NB4 (cell line): ENCODE measurements at regions not wholly inside any gene's neighbourhood (a gene's known extent, or its start where the extent isn't known, plus 50 kb on each side); places are given as distances from the start of the nearest gene placed in this dataset.
"Not testable (repeated sequence)": the region's sequence is repeated elsewhere in the genome, so short reads cannot be mapped to it uniquely, and the experiment has no call there.

ENCODE experiments used
- DNase-seq: peaks from one replicate; pipeline ENCODE4 v3.0.0; 2010; ENCODE audit warnings: low read depth
- H3K4me3 ChIP-seq: one replicate; pipeline ENCODE4 v1.5.1; 2011; ENCODE audit warnings: mild to moderate bottlenecking, low read depth, low read length, moderate library complexity
- CTCF ChIP-seq: IDR thresholded peaks from one replicate; pipeline ENCODE4 v1.5.1; 2012; ENCODE audit warnings: low read depth, low read length
- MAX ChIP-seq: IDR thresholded peaks from 2 replicates; pipeline ENCODE4 v1.6.1; 2011; ENCODE audit warnings: low read depth, low read length
- MYC ChIP-seq: IDR thresholded peaks from 2 replicates; pipeline ENCODE4 v1.6.1; 2011; ENCODE audit warnings: low read depth, low read length
- POLR2A ChIP-seq: IDR thresholded peaks from 2 replicates; pipeline ENCODE4 v1.6.1; 2011; ENCODE audit warnings: mild to moderate bottlenecking; ENCODE audit not compliant: insufficient read length; ENCODE audit errors: extremely low read depth

- no peak for DNase-seq
Measured at GRCh38 chr15:62907275-62907674, 135.3 kb upstream of the TPM1 start.

GRCh38 chr15:62908341-62908740 is 134.2 kb upstream of the TPM1 start:
- not testable (repeated sequence) for DNase-seq, H3K4me3 ChIP-seq

More at GRCh38 chr15:62907275-62907674, 135.3 kb upstream of the TPM1 start:
- TF ChIP-seq MAX, result no peak
- no peak for TF ChIP-seq CTCF
- TF ChIP-seq POLR2A, result no peak
- TF ChIP-seq MYC, result no peak
- no peak overlapping the region for H3K4me3 ChIP-seq

- no peak for DNase-seq
- no peak overlapping the region for H3K4me3 ChIP-seq
- TF ChIP-seq CTCF (no peak), MYC (no peak), MAX (no peak), POLR2A (no peak)
Measured at GRCh38 chr15:62909257-62909656, 133.3 kb upstream of the TPM1 start.

- no peak for TF ChIP-seq MYC
- no peak for TF ChIP-seq POLR2A
- TF ChIP-seq MAX, result no peak
- TF ChIP-seq CTCF, result no peak
- DNase-seq, result no peak
- H3K4me3 ChIP-seq, result no peak overlapping the region
Measured at GRCh38 chr15:62912282-62912681, 130.3 kb upstream of the TPM1 start.

GRCh38 chr15:62912808-62913207 is 129.7 kb upstream of the TPM1 start:
- H3K4me3 ChIP-seq, result no peak overlapping the region
- TF ChIP-seq MAX (no peak), MYC (no peak), CTCF (no peak), POLR2A (no peak)
- DNase-seq, result no peak

- no peak for DNase-seq
- no peak for TF ChIP-seq POLR2A
- TF ChIP-seq MYC, result no peak
- TF ChIP-seq MAX, result no peak
- TF ChIP-seq CTCF, result no peak
Measured at GRCh38 chr15:62913246-62913645, 129.3 kb upstream of the TPM1 start.

More at GRCh38 chr15:62913246-62913645, 129.3 kb upstream of the TPM1 start:
- H3K4me3 ChIP-seq, result no peak overlapping the region
